Heart left ventricle (tissue), 13 donors: ENCODE measurements at regions not wholly inside any gene's neighbourhood (a gene's known extent, or its start where the extent isn't known, plus 50 kb on each side); places are given as distances from the start of the nearest gene placed in this dataset.
"Not testable (repeated sequence)": the region's sequence is repeated elsewhere in the genome, so short reads cannot be mapped to it uniquely, and the experiment has no call there.

Experiments used
- CTCF ChIP-seq, 12 donors: fragments of 200-600 bp; sonication (generic) in 4 of 12; IDR thresholded peaks; one replicate each; pipeline versions ENCODE4 v1.5.0 to v1.8.0; 2018 to 2022; ENCODE audit warnings: antibody characterized with exemption in 12 of 12, mild to moderate bottlenecking in 5 of 12
- POLR2A ChIP-seq, 2 donors: fragments of 450-650 bp; IDR thresholded peaks; one replicate each; pipeline ENCODE4 v1.6.1; 2017; ENCODE audit warnings: antibody characterized with exemption in 2 of 2, mild to moderate bottlenecking in 2 of 2, moderate library complexity in 2 of 2
- donor health status: ischemic (EF 13 %, LVEDD 7.1; RV severe dilation, severe dysfunction).
- donor health status: DM: no; HTN: yes; CAD: no.
- donor health status: DM: no; HTN: no; CAD: no.
- donor health status: ischemic (EF 25% LVEDD 6.9; RV normal size, moderate dysfunction).
- donor health status: ischemic (EF 25% LVEDD 5.7; RV mildly dilated, moderate dysfunction).
- donor health status: ischemic (EF 35%, LVEDD 5.7; RV mildly dilated, moderate dysfunction).
- donor health status: nonischemic (EF 11% LVEDD 7.7; RV severe dilation, severe dysfunction).
- donor health status: DM: yes; HTN: yes; CAD: no.
- donor health status: PGD.
- donor health status: ischemic (EF 29% LVEDD 5.4; RV normal size, mild dysfunction).
- donor health status: nonischemic (EF 23%, LVEDD 6.1; RV moderate dilation, normal function).

GRCh38 chr7:136114467-136114866 lies 137.3 kb upstream of the MTPN start:
- not testable (repeated sequence) for TF ChIP-seq CTCF, POLR2A (IDR thresholded peaks at IDR 0.05)
